Inflammatory macrophage (primary cell): ENCODE measurements at regions not wholly inside any gene's neighbourhood (a gene's known extent, or its start where the extent isn't known, plus 50 kb on each side); places are given as distances from the start of the nearest gene placed in this dataset.
"Not testable (repeated sequence)": the region's sequence is repeated elsewhere in the genome, so short reads cannot be mapped to it uniquely, and the experiment has no call there.

Experiments
- DNase-seq, 2 donors: peaks; one replicate each; pipeline ENCODE4 v3.0.0-alpha.2; 2020 to 2022

- no peak for DNase-seq
Measured at GRCh38 chr4:116537828-116538227, 547.5 kb downstream of the TRAM1L1 start.

DNA sequence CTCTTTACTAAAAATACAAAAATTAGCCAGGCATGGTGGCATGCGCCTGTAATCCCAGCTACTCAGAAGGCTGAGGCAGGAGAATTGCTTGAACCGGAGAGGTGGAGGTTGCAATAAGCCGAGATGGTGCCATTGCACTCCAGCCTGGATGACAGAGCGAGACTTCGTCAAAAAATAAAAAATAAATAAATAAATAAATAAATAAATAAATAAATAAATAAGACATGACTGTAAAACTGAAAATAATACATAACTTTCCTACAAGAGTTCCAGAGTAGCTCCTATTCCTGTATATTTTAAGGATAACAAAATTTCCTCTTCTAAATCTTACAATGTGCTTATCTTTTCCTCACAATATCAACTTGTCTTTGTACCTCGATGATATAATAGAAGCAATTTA is 549.4 kb downstream of the TRAM1L1 start:
- not testable (repeated sequence) for DNase-seq

GRCh38 chr4:116531870-116532269 is 553.5 kb downstream of the TRAM1L1 start:
- peak; percentile 7 to 12 for DNase-seq

DNA sequence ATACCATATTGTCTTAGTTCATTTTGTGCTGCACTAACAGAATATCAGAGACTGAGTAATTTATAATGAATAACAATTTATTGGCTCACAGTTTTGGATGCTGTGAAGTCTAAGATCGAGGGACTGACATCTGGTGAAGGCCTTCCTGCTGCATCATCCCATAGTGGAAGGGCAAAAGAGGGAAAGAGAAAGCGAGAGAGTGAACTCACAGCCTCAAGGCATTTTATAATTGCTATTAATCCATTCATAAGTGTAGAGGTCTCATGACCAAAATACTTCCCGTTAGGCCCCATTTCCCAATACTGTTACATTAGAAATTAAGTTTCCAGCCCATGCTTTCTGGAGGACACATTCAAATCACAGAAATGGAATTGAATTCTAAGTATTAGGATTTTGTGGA is 554.4 kb downstream of the TRAM1L1 start:
- DNase-seq: peak in 1 of 2 donors; percentile 22

DNA sequence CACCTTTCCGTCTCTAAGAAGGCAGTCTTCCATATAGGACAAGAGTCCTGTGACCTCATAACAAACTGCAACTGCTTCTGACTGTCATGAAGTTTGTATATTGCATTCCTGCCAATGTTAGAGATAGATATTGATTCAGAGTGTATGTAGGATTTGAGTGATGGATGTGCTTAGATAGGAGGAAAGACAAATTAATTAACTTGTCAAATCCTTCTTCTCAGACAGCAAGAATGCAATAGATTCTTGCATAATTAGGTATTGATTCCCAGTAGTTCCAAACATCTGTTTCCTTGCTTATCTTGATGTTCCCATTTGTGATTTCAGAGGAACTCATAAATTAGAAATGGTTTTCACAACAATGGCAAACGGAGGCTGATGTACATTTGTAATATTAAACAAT is 555.3 kb downstream of the TRAM1L1 start:
- DNase-seq: no peak

DNA sequence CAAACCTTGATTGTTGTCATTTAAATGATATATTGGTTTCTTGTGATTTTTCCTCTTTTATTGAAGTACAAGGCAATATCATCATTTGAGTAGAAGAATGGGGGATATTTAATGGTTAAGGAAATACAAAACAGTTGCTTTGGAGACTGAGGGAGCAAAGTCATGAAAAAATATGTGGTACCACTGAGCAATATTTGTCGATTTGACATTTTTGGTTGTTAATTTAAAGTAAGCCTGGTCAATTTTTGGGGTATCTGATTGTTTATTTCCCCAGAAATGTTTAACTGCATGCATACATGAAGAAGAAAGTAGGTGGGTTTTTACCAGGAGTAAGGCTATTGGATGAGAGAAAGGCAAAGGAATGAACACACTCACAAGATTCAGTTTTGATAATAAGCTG is 556.2 kb downstream of the TRAM1L1 start:
- no peak for DNase-seq

- no peak for DNase-seq
Measured at GRCh38 chr4:116522922-116523321, 562.5 kb downstream of the TRAM1L1 start.

GRCh38 chr4:116520886-116521285 is 564.5 kb downstream of the TRAM1L1 start:
- no peak for DNase-seq

DNA sequence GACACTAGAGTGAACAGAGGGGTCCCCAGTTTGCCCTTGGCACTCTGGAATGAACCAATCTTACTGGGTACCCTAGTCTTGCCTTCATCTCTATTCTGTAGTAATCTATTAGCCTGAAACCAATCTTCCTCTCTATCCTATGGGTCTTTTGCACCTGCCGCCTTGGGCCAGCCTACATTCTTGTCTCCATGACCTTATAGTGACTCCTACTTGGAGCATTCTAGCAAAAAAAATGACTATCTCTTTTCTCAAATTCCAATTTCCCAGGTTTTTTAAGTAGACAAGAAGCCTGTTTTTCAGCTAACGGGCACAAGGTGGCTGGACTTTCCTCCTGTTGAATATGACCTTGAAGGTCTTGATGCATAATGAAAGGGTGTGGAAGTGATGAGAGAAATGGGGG is 568.7 kb downstream of the TRAM1L1 start:
- DNase-seq: no peak

GRCh38 chr4:116515959-116516358 is 569.4 kb downstream of the TRAM1L1 start:
- no peak for DNase-seq

GRCh38 chr4:116512552-116512951 is 572.8 kb downstream of the TRAM1L1 start:
- DNase-seq: no peak

DNA sequence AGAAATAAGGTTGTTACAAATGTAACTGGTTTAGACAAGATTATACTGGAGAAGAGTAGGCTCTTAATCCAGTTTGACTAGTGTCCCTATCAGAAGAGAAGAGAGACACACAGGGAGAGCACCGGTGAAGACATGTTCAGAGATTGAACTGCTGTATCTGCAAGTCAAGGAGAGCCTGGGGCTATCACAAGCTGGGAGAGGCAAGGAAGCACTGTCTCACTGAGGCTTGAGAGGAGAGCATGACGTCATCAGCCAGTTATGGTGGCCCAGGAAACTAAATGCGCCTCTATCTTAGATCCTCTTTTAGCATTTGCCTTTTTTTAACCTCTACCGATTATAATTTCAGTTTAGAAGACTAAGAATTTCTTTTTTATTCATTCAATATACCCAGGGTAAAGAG is 583.4 kb downstream of the TRAM1L1 start:
- DNase-seq: no peak

DNA sequence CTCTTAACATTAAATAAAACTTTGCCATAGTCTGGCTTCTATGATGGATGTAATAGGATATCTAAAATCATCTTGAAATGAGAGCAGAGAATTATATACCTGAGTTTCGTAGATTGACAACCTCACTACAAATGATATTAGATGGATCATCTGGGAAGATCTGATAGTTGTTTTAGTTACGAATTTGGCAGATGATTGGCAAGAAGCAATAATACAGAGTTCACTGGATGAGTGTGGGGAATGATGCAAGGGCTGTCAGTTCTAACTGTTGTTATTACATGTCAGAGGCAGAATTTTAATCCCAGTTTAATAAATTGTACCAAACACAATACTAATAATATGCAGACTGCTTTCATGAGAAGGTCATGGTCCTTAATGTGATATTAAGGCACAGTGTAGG is 585.2 kb downstream of the TRAM1L1 start:
- DNase-seq: no peak

DNA sequence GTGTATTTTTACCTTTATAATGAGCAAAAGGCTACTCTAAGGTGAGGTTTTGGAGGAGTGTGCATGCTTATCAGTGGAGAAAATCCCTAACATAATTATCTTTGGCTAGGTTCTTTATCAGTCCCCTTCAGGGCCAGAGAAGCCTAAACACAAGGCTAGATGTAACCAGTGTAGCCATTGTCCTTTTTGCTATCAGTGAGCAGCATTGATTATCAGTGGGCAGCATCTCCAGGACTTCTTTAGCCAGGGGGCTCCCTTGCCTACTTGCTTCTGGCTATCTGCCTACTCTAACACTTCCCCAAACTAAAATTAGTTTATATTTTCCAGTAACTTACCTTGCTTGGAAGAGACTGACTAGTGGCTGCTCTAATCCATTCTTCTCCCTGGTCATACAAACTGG is 595.6 kb downstream of the TRAM1L1 start:
- DNase-seq: no peak

GRCh38 chr4:116486401-116486800 is 599.0 kb downstream of the TRAM1L1 start:
- DNase-seq: no peak

- DNase-seq: no peak
Measured at GRCh38 chr4:116480546-116480945, 604.8 kb downstream of the TRAM1L1 start.

- no peak for DNase-seq
Measured at GRCh38 chr4:116478343-116478742, 607.0 kb downstream of the TRAM1L1 start.

DNA sequence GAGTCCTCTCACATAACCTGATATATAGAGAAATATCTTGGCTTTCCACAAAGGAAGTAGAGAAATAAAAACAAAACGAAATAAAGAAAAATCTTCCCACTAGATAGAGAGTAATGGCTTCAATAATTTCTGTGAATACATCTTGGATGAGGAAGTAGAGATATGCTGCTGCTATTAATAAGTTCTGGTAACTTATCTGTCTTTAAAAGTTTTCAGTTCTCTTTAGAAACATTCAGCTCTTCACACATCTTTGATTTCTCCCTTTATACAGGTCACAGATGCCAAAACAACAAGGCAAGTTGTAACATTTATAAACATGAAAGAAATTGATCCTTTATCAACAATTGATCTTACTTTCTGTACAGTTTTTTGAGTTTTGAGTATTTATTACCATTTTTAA is 615.8 kb downstream of the TRAM1L1 start:
- DNase-seq: no peak

DNA sequence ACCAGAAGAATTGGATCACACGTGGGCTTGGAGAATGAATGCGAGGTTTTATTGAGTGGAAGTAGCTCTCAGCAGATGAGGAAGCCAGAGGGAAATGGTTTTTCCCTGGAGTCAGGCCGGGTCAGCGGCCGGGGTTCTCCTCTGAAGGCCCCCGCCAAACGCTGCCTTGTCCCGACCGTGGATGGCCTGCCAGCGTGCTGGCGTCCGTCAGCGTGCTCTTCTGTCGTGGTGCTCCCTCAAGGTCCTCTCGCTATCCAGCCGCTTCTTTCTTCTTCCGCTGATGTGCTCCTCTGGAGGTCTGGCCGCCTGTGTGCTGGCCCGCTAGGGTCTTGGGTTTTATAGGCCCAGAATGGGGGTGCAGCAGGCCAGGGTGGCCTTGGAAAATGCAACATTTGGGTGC is 632.2 kb downstream of the TRAM1L1 start:
- no peak for DNase-seq

GRCh38 chr4:116449764-116450163 is 635.6 kb downstream of the TRAM1L1 start:
- no peak for DNase-seq

DNA sequence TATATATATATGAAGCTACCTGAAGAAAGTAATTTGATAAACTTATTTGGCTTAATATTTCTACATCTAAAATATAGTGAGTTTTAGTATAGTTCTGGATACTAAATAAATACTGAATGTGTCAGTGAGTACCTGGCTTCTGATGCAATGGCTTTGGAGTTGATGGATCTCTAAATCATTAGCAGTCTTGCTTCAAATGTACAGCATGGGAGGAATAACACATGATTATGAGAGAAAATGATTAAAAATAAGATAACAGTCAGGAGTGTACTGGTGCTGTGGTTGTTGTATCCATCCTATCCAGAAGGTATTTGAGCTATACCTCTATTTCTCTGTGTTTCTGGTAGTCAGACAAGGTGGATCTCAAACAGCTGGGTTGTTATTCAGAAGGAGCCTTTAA is 641.3 kb downstream of the TRAM1L1 start:
- DNase-seq: no peak

DNA sequence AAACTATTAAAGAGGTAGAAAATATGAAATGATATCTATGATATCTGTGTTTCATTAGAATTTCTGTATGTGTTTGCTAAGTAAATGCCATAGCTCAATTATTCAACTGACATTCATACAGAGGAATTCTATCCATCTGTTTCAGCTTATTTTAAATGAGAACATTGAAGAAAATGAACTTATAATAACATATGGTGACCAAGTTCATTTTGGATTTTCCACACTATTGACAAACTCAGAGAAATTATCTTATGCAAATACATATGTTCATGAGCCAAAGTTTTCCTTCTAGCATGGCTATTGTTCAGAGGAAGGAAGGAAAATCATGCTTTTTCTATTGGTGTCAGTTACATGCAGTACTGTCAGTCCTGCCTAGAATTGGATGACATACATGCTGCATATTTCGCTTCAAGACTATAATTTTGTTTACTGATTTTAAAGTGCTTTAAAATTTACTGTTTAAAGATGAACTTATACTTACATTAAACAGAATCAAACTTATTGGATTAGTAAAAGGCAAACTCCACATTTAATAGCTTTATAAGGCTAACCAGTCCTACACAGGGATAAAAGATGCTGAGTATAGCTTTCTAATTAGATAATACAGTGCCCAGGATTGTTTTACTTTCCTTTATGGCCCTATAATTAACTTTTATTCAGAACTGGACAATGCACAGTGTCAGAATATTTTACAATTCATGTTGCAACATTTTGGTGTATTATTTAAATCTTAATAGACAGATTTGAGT is 646.2 kb downstream of the TRAM1L1 start:
- no peak for DNase-seq

- no peak for DNase-seq
Measured at GRCh38 chr4:116438417-116438816, 647.0 kb downstream of the TRAM1L1 start.

- no peak for DNase-seq
Measured at GRCh38 chr4:116427666-116428065, 657.7 kb downstream of the TRAM1L1 start.

- no peak for DNase-seq
Measured at GRCh38 chr4:116413222-116413621, 672.2 kb downstream of the TRAM1L1 start.
